Loucy (cell line): ENCODE measurements at regions not wholly inside any gene's neighbourhood (a gene's known extent, or its start where the extent isn't known, plus 50 kb on each side); places are given as distances from the start of the nearest gene placed in this dataset.

Source experiments
- CTCF ChIP-seq: fragments of 200-600 bp; sonication (generic); conservative IDR thresholded peaks from 2 replicates; pipeline ENCODE4 v1.5.1; 2014; ENCODE audit warnings: mild to moderate bottlenecking, antibody characterized with exemption, low read length
- EZH2phosphoT487 ChIP-seq: fragments of 200-600 bp; IDR thresholded peaks from 2 replicates; pipeline ENCODE4 v1.6.1; 2018; ENCODE audit warnings: antibody characterized with exemption, mild to moderate bottlenecking, moderate library complexity, borderline replicate concordance

- TF ChIP-seq EZH2phosphoT487 (no peak), CTCF (no peak)
Observed at GRCh38 chr1:80457409-80457808, 1343.3 kb upstream of the ADGRL2 start.
